Stimulated activated naive CD4-positive, alpha-beta T cell (primary cell): ENCODE measurements at regions not wholly inside any gene's neighbourhood (a gene's known extent, or its start where the extent isn't known, plus 50 kb on each side); places are given as distances from the start of the nearest gene placed in this dataset.
A peak's percentile ranks its signal among the peaks of the same experiment; 100 is the strongest.
"Not testable (repeated sequence)": the region's sequence is repeated elsewhere in the genome, so short reads cannot be mapped to it uniquely, and the experiment has no call there.

Source experiments
- DNase-seq, 6 experiments: peaks; one replicate each; lab custom pipeline; 2025; lab: John Stamatoyannopoulos, UW

- DNase-seq, result no peak
Observed at GRCh38 chrX:129361576-129361975, 161.7 kb downstream of the SMARCA1 start.

- DNase-seq, result peak in 4 of 6 experiments; percentile 1 to 40 (median 20)
Observed at GRCh38 chrX:129360175-129360574, 163.1 kb downstream of the SMARCA1 start.

GRCh38 chrX:129359269-129359668, 164.0 kb downstream of the SMARCA1 start:
- no peak for DNase-seq

GRCh38 chrX:129357428-129357827, 165.9 kb downstream of the SMARCA1 start:
- DNase-seq, result not testable (repeated sequence)

GRCh38 chrX:129347291-129347690, 176.0 kb downstream of the SMARCA1 start:
- DNase-seq, result no peak

GRCh38 chrX:129346574-129346973, 176.7 kb downstream of the SMARCA1 start:
- no peak for DNase-seq

- not testable (repeated sequence) for DNase-seq
Observed at GRCh38 chrX:129337264-129337663, 186.0 kb downstream of the SMARCA1 start.

GRCh38 chrX:129323115-129323514, 200.2 kb downstream of the SMARCA1 start:
- no peak for DNase-seq

GRCh38 chrX:129318375-129318774, 204.9 kb downstream of the SMARCA1 start:
- peak in 1 of 6 experiments; percentile 0 for DNase-seq

- no peak for DNase-seq
Observed at GRCh38 chrX:129316461-129316860, 206.8 kb downstream of the SMARCA1 start.

- DNase-seq, result no peak
Observed at GRCh38 chrX:129310000-129310399, 213.3 kb downstream of the SMARCA1 start.

- no peak for DNase-seq
Observed at GRCh38 chrX:129262912-129263311, 260.4 kb downstream of the SMARCA1 start.

- not testable (repeated sequence) for DNase-seq
Observed at GRCh38 chrX:129255516-129255915, 267.8 kb downstream of the SMARCA1 start.

- DNase-seq, result no peak
Observed at GRCh38 chrX:129249563-129249962, 273.7 kb downstream of the SMARCA1 start.

GRCh38 chrX:129247642-129248041, 275.6 kb downstream of the SMARCA1 start:
- no peak for DNase-seq

- DNase-seq, result no peak
Observed at GRCh38 chrX:129239371-129239770, 283.9 kb downstream of the SMARCA1 start.

GRCh38 chrX:129238011-129238410, 285.3 kb downstream of the SMARCA1 start:
- no peak for DNase-seq

- no peak for DNase-seq
Observed at GRCh38 chrX:129235903-129236302, 287.4 kb downstream of the SMARCA1 start.

- DNase-seq, result no peak
Observed at GRCh38 chrX:129233786-129234185, 289.5 kb downstream of the SMARCA1 start.

- DNase-seq, result no peak
Observed at GRCh38 chrX:129230850-129231512, 292.3 kb downstream of the SMARCA1 start.

- no peak for DNase-seq
Observed at GRCh38 chrX:129230168-129230567, 293.1 kb downstream of the SMARCA1 start.

GRCh38 chrX:129227366-129227765, 295.9 kb downstream of the SMARCA1 start:
- no peak for DNase-seq

- no peak for DNase-seq
Observed at GRCh38 chrX:129193357-129193756, 329.9 kb downstream of the SMARCA1 start.

GRCh38 chrX:129188231-129188630, 335.1 kb downstream of the SMARCA1 start:
- DNase-seq, result no peak
